ENCODE measurements at regions not wholly inside any gene's neighbourhood (a gene's known extent, or its start where the extent isn't known, plus 50 kb on each side); places are given as distances from the start of the nearest gene placed in this dataset.

DNA sequence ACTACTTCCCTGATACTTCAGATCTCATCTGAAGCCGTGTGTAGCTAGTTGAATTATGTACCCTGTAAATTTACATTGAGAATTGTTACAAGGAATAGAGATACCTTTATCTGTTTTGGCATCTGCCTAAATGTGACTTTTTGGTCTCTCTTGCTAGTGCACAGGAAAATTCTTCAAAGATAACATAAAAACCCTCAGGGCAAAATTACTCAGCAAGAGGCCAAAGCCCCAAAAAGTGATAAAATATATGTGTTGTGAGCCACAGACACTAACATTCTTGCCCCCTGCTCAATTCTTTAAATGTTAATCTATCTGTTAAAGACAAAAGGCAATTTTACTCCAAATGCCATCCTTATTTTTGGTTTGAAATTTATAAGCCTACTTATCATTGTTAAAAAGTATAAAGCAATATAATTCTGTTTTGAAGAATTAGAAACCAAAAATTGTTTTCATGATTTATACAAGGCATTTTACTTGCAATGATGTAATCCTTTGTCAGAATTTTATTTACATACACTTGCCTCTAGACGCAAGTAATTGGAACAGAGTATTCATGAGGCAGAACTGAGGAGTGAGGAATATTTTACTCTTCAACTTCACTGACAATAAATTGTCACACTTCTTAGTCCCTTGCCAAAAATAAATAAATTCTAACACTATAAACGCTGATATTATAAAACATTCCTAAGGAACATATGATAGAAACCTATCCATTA, 186.2 kb downstream of the EPM2A start:
- no peak overlapping the region for H2AFZ ChIP-seq
- H3K79me2 ChIP-seq (replicated peaks; ENCODE audit: insufficient read depth): no peaks in the 10 kb centered on the region
- DNase-seq (ENCODE audit: low spot score) (no peak), ATAC-seq (no peak)
- TF ChIP-seq JUNB (IDR thresholded peaks at IDR 0.05; ENCODE audit: unreplicated experiment) (no peak), EZH2 (IDR thresholded peaks at IDR 0.05; ENCODE audit: low read depth, unreplicated experiment) (no peak), ZNF114 (CRISPR knock-in tag; IDR thresholded peaks at IDR 0.05) (no peak), POLR2AphosphoS5 (IDR thresholded peaks at IDR 0.05; ENCODE audit: low read depth) (no peak), NANOG (IDR thresholded peaks at IDR 0.05; ENCODE audit: borderline replicate concordance) (no peak), STAT1 (IDR thresholded peaks at IDR 0.05; ENCODE audit: unreplicated experiment) (no peak), EZH2phosphoT487 (IDR thresholded peaks at IDR 0.05; ENCODE audit: unreplicated experiment) (no peak), ZNF331 (CRISPR knock-in tag; IDR thresholded peaks at IDR 0.05; ENCODE audit: low read depth) (no peak)
- TF ChIP-seq, protein P1, sequence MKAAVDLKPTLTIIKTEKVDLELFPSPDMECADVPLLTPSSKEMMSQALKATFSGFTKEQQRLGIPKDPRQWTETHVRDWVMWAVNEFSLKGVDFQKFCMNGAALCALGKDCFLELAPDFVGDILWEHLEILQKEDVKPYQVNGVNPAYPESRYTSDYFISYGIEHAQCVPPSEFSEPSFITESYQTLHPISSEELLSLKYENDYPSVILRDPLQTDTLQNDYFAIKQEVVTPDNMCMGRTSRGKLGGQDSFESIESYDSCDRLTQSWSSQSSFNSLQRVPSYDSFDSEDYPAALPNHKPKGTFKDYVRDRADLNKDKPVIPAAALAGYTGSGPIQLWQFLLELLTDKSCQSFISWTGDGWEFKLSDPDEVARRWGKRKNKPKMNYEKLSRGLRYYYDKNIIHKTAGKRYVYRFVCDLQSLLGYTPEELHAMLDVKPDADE (IDR thresholded peaks at IDR 0.05): no peak
- TF ChIP-seq, protein P2, sequence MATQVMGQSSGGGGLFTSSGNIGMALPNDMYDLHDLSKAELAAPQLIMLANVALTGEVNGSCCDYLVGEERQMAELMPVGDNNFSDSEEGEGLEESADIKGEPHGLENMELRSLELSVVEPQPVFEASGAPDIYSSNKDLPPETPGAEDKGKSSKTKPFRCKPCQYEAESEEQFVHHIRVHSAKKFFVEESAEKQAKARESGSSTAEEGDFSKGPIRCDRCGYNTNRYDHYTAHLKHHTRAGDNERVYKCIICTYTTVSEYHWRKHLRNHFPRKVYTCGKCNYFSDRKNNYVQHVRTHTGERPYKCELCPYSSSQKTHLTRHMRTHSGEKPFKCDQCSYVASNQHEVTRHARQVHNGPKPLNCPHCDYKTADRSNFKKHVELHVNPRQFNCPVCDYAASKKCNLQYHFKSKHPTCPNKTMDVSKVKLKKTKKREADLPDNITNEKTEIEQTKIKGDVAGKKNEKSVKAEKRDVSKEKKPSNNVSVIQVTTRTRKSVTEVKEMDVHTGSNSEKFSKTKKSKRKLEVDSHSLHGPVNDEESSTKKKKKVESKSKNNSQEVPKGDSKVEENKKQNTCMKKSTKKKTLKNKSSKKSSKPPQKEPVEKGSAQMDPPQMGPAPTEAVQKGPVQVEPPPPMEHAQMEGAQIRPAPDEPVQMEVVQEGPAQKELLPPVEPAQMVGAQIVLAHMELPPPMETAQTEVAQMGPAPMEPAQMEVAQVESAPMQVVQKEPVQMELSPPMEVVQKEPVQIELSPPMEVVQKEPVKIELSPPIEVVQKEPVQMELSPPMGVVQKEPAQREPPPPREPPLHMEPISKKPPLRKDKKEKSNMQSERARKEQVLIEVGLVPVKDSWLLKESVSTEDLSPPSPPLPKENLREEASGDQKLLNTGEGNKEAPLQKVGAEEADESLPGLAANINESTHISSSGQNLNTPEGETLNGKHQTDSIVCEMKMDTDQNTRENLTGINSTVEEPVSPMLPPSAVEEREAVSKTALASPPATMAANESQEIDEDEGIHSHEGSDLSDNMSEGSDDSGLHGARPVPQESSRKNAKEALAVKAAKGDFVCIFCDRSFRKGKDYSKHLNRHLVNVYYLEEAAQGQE (IDR thresholded peaks at IDR 0.05; ENCODE audit: unreplicated experiment): no peak
- H3K27ac ChIP-seq (ENCODE audit: low read depth): no peak overlapping the region
- no peak overlapping the region for H3K4me3 Mint-ChIP-seq
- no peaks in the 10 kb centered on the region for H3K36me3 ChIP-seq (ENCODE audit: insufficient read depth)
- H3F3A ChIP-seq (replicated peaks; ENCODE audit: low read depth): no peaks in the 10 kb centered on the region
- H3K27me3 ChIP-seq (ENCODE audit: insufficient read depth): no peaks in the 10 kb centered on the region
- H4K20me1 ChIP-seq (replicated peaks; ENCODE audit: insufficient read depth): no peaks in the 10 kb centered on the region
- H3K9me3 Mint-ChIP-seq: no peaks in the 10 kb centered on the region
- H3K9me2 ChIP-seq (ENCODE audit: insufficient read depth): 0 out of 2 replicates have a peak, but pooled peaks cover 4% of the 10 kb centered on the region
- no peaks in the 10 kb centered on the region for H3K27me3 Mint-ChIP-seq (ENCODE audit: insufficient read depth, low read depth, poor library complexity)
- no peak overlapping the region for H3K4me2 ChIP-seq
- no peak overlapping the region for H3K27ac Mint-ChIP-seq
- H3K4me1 ChIP-seq (ENCODE audit: insufficient read depth): no peaks in the 10 kb centered on the region; the same call in 1 of the 2 replicates
- peaks cover 4% of the 10 kb centered on the region; the same call in 2 of the 3 replicates for H3K4me1 Mint-ChIP-seq
- H3K36me3 Mint-ChIP-seq (ENCODE audit: low read depth): no peaks in the 10 kb centered on the region
- H3K4me3 ChIP-seq: no peak overlapping the region

DNA sequence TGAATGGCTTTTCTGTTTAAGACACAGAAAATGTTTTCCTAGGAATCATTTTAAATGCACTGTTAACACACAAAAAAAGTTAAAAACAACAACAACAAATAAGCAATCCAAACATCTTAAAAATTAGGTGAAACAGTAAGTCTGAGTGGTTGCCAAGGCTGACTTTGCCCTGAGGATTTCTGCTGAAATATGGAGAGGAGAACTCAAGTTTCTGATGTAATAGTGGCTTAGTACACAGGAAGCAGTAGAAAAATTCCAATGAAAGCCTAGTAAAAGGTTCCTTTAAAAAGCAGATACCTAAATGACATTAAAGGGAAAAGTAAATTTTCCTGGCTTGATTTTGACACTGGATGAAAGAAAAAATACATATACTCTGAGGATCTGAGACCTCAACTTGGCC, 184.2 kb downstream of the EPM2A start:
- H3K27me3 ChIP-seq (ENCODE audit: insufficient read depth): no peaks in the 10 kb centered on the region
- Mint-ChIP-seq H3K9me3 (no peaks in the 10 kb centered on the region), H3K4me3 (no peak overlapping the region), H3K4me1 (peaks cover 7% of the 10 kb centered on the region), H3K27me3 (ENCODE audit: insufficient read depth, low read depth, poor library complexity) (no peaks in the 10 kb centered on the region), H3K36me3 (ENCODE audit: low read depth) (no peaks in the 10 kb centered on the region), H3K27ac (no peak overlapping the region)
- 0 out of 2 replicates have a peak, but pooled peaks cover 5% of the 10 kb centered on the region for H3K4me1 ChIP-seq (ENCODE audit: insufficient read depth)
- H3K36me3 ChIP-seq (ENCODE audit: insufficient read depth): no peaks in the 10 kb centered on the region
- H2AFZ ChIP-seq: no peak overlapping the region
- H3K4me3 ChIP-seq: no peak overlapping the region
- no peaks in the 10 kb centered on the region for H3F3A ChIP-seq (replicated peaks; ENCODE audit: low read depth)
- no peaks in the 10 kb centered on the region for H3K79me2 ChIP-seq (replicated peaks; ENCODE audit: insufficient read depth)
- H4K20me1 ChIP-seq (replicated peaks; ENCODE audit: insufficient read depth): no peaks in the 10 kb centered on the region
- H3K9me2 ChIP-seq (ENCODE audit: insufficient read depth): 0 out of 2 replicates have a peak, but pooled peaks cover 4% of the 10 kb centered on the region
- TF ChIP-seq, protein P2 (IDR thresholded peaks at IDR 0.05; ENCODE audit: unreplicated experiment): no peak
- TF ChIP-seq, protein P1 (IDR thresholded peaks at IDR 0.05): no peak
- TF ChIP-seq, protein P3, sequence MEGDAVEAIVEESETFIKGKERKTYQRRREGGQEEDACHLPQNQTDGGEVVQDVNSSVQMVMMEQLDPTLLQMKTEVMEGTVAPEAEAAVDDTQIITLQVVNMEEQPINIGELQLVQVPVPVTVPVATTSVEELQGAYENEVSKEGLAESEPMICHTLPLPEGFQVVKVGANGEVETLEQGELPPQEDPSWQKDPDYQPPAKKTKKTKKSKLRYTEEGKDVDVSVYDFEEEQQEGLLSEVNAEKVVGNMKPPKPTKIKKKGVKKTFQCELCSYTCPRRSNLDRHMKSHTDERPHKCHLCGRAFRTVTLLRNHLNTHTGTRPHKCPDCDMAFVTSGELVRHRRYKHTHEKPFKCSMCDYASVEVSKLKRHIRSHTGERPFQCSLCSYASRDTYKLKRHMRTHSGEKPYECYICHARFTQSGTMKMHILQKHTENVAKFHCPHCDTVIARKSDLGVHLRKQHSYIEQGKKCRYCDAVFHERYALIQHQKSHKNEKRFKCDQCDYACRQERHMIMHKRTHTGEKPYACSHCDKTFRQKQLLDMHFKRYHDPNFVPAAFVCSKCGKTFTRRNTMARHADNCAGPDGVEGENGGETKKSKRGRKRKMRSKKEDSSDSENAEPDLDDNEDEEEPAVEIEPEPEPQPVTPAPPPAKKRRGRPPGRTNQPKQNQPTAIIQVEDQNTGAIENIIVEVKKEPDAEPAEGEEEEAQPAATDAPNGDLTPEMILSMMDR (conservative IDR thresholded peaks at IDR 0.05; ENCODE audit: low read depth in 2 of 2): no peak
- no peak for TF ChIP-seq EZH2phosphoT487 (IDR thresholded peaks at IDR 0.05; ENCODE audit: unreplicated experiment)
- TF ChIP-seq STAT1 (IDR thresholded peaks at IDR 0.05; ENCODE audit: unreplicated experiment): no peak
- no peak for TF ChIP-seq EZH2 (IDR thresholded peaks at IDR 0.05; ENCODE audit: low read depth, unreplicated experiment)
- H3K27ac ChIP-seq (ENCODE audit: low read depth): no peak overlapping the region
- no peak overlapping the region for H3K4me2 ChIP-seq
- ATAC-seq (no peak), DNase-seq (ENCODE audit: low spot score) (no peak)

All from GM23338 (cell line).